HG03439 (cell line): ENCODE measurements at regions not wholly inside any gene's neighbourhood (a gene's known extent, or its start where the extent isn't known, plus 50 kb on each side); places are given as distances from the start of the nearest gene placed in this dataset.
"Not testable (repeated sequence)": the region's sequence is repeated elsewhere in the genome, so short reads cannot be mapped to it uniquely, and the experiment has no call there.

Experiments used
- ATAC-seq: cut with Tn5 transposase; IDR thresholded peaks from one replicate; pipeline ENCODE4 v1.9.1; 2021; ENCODE audit warnings: mild to moderate bottlenecking, moderate library complexity; ENCODE audit not compliant: unreplicated experiment

GRCh38 chr5:39772307-39772706 is 347.5 kb upstream of the DAB2 start:
- no peak for ATAC-seq

- no peak for ATAC-seq
These were observed 343.1 kb upstream of the DAB2 start for GRCh38 chr5:39767916-39768315.

GRCh38 chr5:39765366-39765765 is 340.6 kb upstream of the DAB2 start:
- no peak for ATAC-seq

GRCh38 chr5:39762761-39763160 is 338.0 kb upstream of the DAB2 start:
- no peak for ATAC-seq

- no peak for ATAC-seq
These were observed 336.6 kb upstream of the DAB2 start for GRCh38 chr5:39761199-39761950.

GRCh38 chr5:39760385-39761198 is 335.8 kb upstream of the DAB2 start:
- ATAC-seq = no peak

GRCh38 chr5:39759701-39760100 is 334.9 kb upstream of the DAB2 start:
- no peak for ATAC-seq

- ATAC-seq = no peak
These were observed 333.6 kb upstream of the DAB2 start for GRCh38 chr5:39758426-39758825.

GRCh38 chr5:39757131-39757530 is 332.4 kb upstream of the DAB2 start:
- no peak for ATAC-seq

GRCh38 chr5:39755986-39756385 is 331.2 kb upstream of the DAB2 start:
- ATAC-seq = no peak

- ATAC-seq = no peak
These were observed 330.7 kb upstream of the DAB2 start for GRCh38 chr5:39755452-39755851.

GRCh38 chr5:39753747-39754146 is 329.0 kb upstream of the DAB2 start:
- not testable (repeated sequence) for ATAC-seq

- no peak for ATAC-seq
These were observed 325.9 kb upstream of the DAB2 start for GRCh38 chr5:39750661-39751060.

- ATAC-seq = no peak
These were observed 318.1 kb upstream of the DAB2 start for GRCh38 chr5:39742916-39743315.

- no peak for ATAC-seq
These were observed 315.6 kb upstream of the DAB2 start for GRCh38 chr5:39740404-39740803.

- ATAC-seq = no peak
These were observed 307.4 kb upstream of the DAB2 start for GRCh38 chr5:39732166-39732565.

GRCh38 chr5:39730699-39731098 is 305.9 kb upstream of the DAB2 start:
- no peak for ATAC-seq

- no peak for ATAC-seq
These were observed 305.2 kb upstream of the DAB2 start for GRCh38 chr5:39730006-39730405.

- ATAC-seq = no peak
These were observed 301.7 kb upstream of the DAB2 start for GRCh38 chr5:39726467-39726866.

- no peak for ATAC-seq
These were observed 296.6 kb upstream of the DAB2 start for GRCh38 chr5:39721394-39721793.

GRCh38 chr5:39720136-39720535 is 295.4 kb upstream of the DAB2 start:
- no peak for ATAC-seq

GRCh38 chr5:39717176-39717897 is 292.6 kb upstream of the DAB2 start:
- no peak for ATAC-seq
